H1 (cell line): ENCODE measurements at regions not wholly inside any gene's neighbourhood (a gene's known extent, or its start where the extent isn't known, plus 50 kb on each side); places are given as distances from the start of the nearest gene placed in this dataset.

Experiments
- HDAC6 ChIP-seq: IDR thresholded peaks from one replicate; pipeline ENCODE4 v1.7.1; 2012; ENCODE audit warnings: low read depth, mild to moderate bottlenecking, inconsistent platforms, low read length, moderate library complexity
- RNF2 ChIP-seq: fragments of 200-900, 300-1000 bp; sonication (generic); IDR thresholded peaks from 2 replicates; pipeline ENCODE4 v1.7.1; 2016; ENCODE audit warnings: borderline replicate concordance, low read depth, mild to moderate bottlenecking, antibody characterized with exemption, low read length; ENCODE audit not compliant: poor library complexity, severe bottlenecking; ENCODE audit errors: missing control alignments

DNA sequence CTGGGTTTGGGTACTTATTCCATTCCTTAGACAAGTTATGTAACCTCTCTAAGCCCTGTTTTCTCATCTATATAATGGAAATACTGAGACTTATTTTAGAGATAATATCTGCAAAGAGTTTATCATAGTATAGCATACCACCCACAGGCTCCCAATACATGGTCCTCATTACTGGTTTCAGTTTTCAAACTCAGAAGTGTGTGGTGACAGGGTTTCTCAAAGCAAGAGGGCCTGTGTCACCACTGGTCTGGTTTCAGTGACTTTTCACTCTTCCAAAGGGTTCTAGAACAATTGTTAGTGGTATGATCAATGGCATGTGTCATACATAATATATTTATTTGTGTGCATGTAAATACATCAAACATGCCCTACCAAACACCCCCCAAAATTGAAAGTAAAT lies 89.2 kb upstream of the BMPER start (continued):
- TF ChIP-seq HDAC6 (no peak), RNF2 (no peak)
